PC-9 (cell line): ENCODE measurements at regions not wholly inside any gene's neighbourhood (a gene's known extent, or its start where the extent isn't known, plus 50 kb on each side); places are given as distances from the start of the nearest gene placed in this dataset.

Experiments used
- BruUV-seq: library from RNA; stranded (reverse); fragments of 400-500 nt; replicated peaks from 2 replicates; lab custom pipeline; 2021; lab: Mats Ljungman, UMichigan
- CTCF ChIA-PET: fragments of 300-600 bp; sonication (Branson Sonifier 250); formaldehyde crosslinking; loops from one replicate; lab custom pipeline; 2022; ENCODE audit warnings: antibody characterized with exemption; lab: Charles Lee
- POLR2A ChIA-PET: fragments of 300-600 bp; sonication (Branson Sonifier 250); formaldehyde crosslinking; loops from one replicate; lab custom pipeline; 2022; ENCODE audit warnings: antibody characterized with exemption; ENCODE audit not compliant: unreplicated experiment; lab: Charles Lee
- DNase-seq, 2 experiments: peaks; one replicate each; pipeline versions ENCODE4 v3.0.0 to v3.0.0-alpha.2; 2015 to 2022; ENCODE audit warnings: mixed read lengths in 1 of 2
- H2AFZ ChIP-seq: fragments of 200-600 bp; sonication (generic); 2 replicates; pipeline ENCODE4 v1.8.1; 2017; ENCODE audit warnings: antibody characterized with exemption
- H3F3A ChIP-seq: fragments of 200-600 bp; sonication (generic); 2 replicates; pipeline ENCODE4 v1.8.1; 2017; ENCODE audit warnings: antibody characterized with exemption, mild to moderate bottlenecking, low read depth; ENCODE audit not compliant: insufficient read depth
- H3K27ac ChIP-seq: fragments of 200-600 bp; sonication (generic); 2 replicates; pipeline ENCODE4 v1.6.1; 2016; ENCODE audit warnings: mixed run types
- H3K27me3 ChIP-seq: fragments of 200-600 bp; sonication (generic); 2 replicates; pipeline ENCODE4 v1.6.1; 2016; ENCODE audit warnings: low read depth, mixed run types; ENCODE audit not compliant: insufficient read depth
- H3K36me3 ChIP-seq: fragments of 200-600 bp; sonication (generic); 2 replicates; pipeline ENCODE4 v1.6.1; 2016; ENCODE audit warnings: low read depth, mixed run types
- H3K4me1 ChIP-seq: fragments of 200-600 bp; sonication (generic); replicated peaks from 2 replicates; pipeline ENCODE4 v1.6.1; 2016; ENCODE audit warnings: mixed run types; ENCODE audit not compliant: insufficient read depth
- H3K4me2 ChIP-seq: fragments of 200-600 bp; sonication (generic); 2 replicates; pipeline ENCODE4 v1.6.1; 2017; ENCODE audit warnings: mixed run types
- H3K4me3 ChIP-seq: fragments of 200-600 bp; sonication (generic); 2 replicates; pipeline ENCODE4 v1.6.1; 2016; ENCODE audit warnings: mixed run types
- H3K79me2 ChIP-seq: fragments of 200-600 bp; sonication (generic); 2 replicates; pipeline ENCODE4 v1.6.1; 2017; ENCODE audit warnings: low read depth, mixed run types
- H3K9me2 ChIP-seq: fragments of 200-600 bp; sonication (generic); 2 replicates; pipeline ENCODE4 v1.8.1; 2017; ENCODE audit warnings: mild to moderate bottlenecking; ENCODE audit not compliant: insufficient read depth
- H3K9me3 ChIP-seq: fragments of 200-600 bp; sonication (generic); 2 replicates; pipeline ENCODE4 v1.8.1; 2016; ENCODE audit warnings: low read depth; ENCODE audit not compliant: insufficient read depth
- H4K20me1 ChIP-seq: fragments of 200-600 bp; sonication (generic); 2 replicates; pipeline ENCODE4 v1.8.1; 2017; ENCODE audit not compliant: insufficient read depth
- CTCF ChIP-seq: fragments of 200-600 bp; sonication (generic); conservative IDR thresholded peaks from 2 replicates; pipeline ENCODE4 v1.6.1; 2017; ENCODE audit warnings: mixed run types, antibody characterized with exemption, mild to moderate bottlenecking, moderate library complexity
- EZH2 ChIP-seq: fragments of 200-600 bp; sonication (generic); IDR thresholded peaks from 2 replicates; pipeline ENCODE4 v1.8.0; 2017; ENCODE audit warnings: antibody characterized with exemption, low read depth
- intact Hi-C: fragments of 100-400 bp; cut with micrococcal nuclease; formaldehyde crosslinking; loops from one replicate; pipeline ENCODE4 v1.10.0; 2022; ENCODE audit not compliant: unreplicated experiment

- H3K9me2 ChIP-seq, result no peaks in the 10 kb centered on the region; the same call in 1 of the 2 replicates
- H3K4me3 ChIP-seq, result no peak overlapping the region
- POLR2A ChIA-PET, result no interaction called here
- CTCF ChIA-PET, result no interaction called here
- H2AFZ ChIP-seq, result no peak overlapping the region
- no peaks in the 10 kb centered on the region for H3K36me3 ChIP-seq
- H3K4me1 ChIP-seq, result no peaks in the 10 kb centered on the region
- H4K20me1 ChIP-seq, result no peaks in the 10 kb centered on the region
- no TSS peak for BruUV-seq
- H3F3A ChIP-seq, result no peaks in the 10 kb centered on the region
- DNase-seq, result no peak
- H3K9me3 ChIP-seq, result no peaks in the 10 kb centered on the region
- no peaks in the 10 kb centered on the region for H3K79me2 ChIP-seq
- H3K4me2 ChIP-seq, result no peak overlapping the region
- H3K27me3 ChIP-seq, result no peaks in the 10 kb centered on the region
- intact Hi-C loops, result no loop called here
- no peak for TF ChIP-seq EZH2
- TF ChIP-seq CTCF, result no peak
- H3K27ac ChIP-seq, result no peak overlapping the region
Observed at GRCh38 chr3:161647936-161648470, 151.4 kb downstream of the OTOL1 start.

GRCh38 chr3:161649900-161650484, 153.4 kb downstream of the OTOL1 start:
- TF ChIP-seq CTCF (no peak), EZH2 (no peak)
- intact Hi-C loops, result loop anchor here (1.0 to 10.0 kb wide), 2 partner anchors 30 to 145 kb away; no protein-coding TSS in a partner anchor
- no peak overlapping the region for H2AFZ ChIP-seq

GRCh38 chr3:161657786-161658185, 161.2 kb downstream of the OTOL1 start:
- Histone ChIP-seq H3K9me2 (no peaks in the 10 kb centered on the region), H3K79me2 (no peaks in the 10 kb centered on the region), H3K27me3 (no peaks in the 10 kb centered on the region), H3K4me1 (no peaks in the 10 kb centered on the region), H3K27ac (no peak overlapping the region), H3K4me3 (no peak overlapping the region), H3K9me3 (no peaks in the 10 kb centered on the region), H2AFZ (no peak overlapping the region), H3K4me2 (no peak overlapping the region), H3F3A (no peaks in the 10 kb centered on the region), H3K36me3 (no peaks in the 10 kb centered on the region), H4K20me1 (no peaks in the 10 kb centered on the region)
- TF ChIP-seq EZH2 (no peak), CTCF (no peak)
- BruUV-seq, result no TSS peak
- intact Hi-C loops, result loop anchor here (10.0 kb wide), 1 partner anchor 153 kb away; no protein-coding TSS in a partner anchor
- ChIA-PET POLR2A (no interaction called here), CTCF (no interaction called here)
- no peak for DNase-seq

More at GRCh38 chr3:161649900-161650484, 153.4 kb downstream of the OTOL1 start:
- no peaks in the 10 kb centered on the region for H3K4me1 ChIP-seq
- no peaks in the 10 kb centered on the region for H3K9me3 ChIP-seq
- no peak for DNase-seq
- no TSS peak for BruUV-seq
- H3K36me3 ChIP-seq, result no peaks in the 10 kb centered on the region
- H3F3A ChIP-seq, result no peaks in the 10 kb centered on the region
- ChIA-PET POLR2A (no interaction called here), CTCF (no interaction called here)
- H3K4me2 ChIP-seq, result no peak overlapping the region
- H3K9me2 ChIP-seq, result no peaks in the 10 kb centered on the region; the same call in 1 of the 2 replicates
- no peaks in the 10 kb centered on the region for H4K20me1 ChIP-seq
- no peaks in the 10 kb centered on the region for H3K27me3 ChIP-seq
- no peak overlapping the region for H3K27ac ChIP-seq
- no peak overlapping the region for H3K4me3 ChIP-seq
- H3K79me2 ChIP-seq, result no peaks in the 10 kb centered on the region
